OCI-LY7 (cell line): ENCODE measurements at regions not wholly inside any gene's neighbourhood (a gene's known extent, or its start where the extent isn't known, plus 50 kb on each side); places are given as distances from the start of the nearest gene placed in this dataset.

ENCODE experiments used
- BruUV-seq: library from RNA; stranded (reverse); fragments of 400-500 nt; replicated peaks from 2 replicates; lab custom pipeline; 2021; lab: Mats Ljungman, UMichigan
- CTCF ChIA-PET: fragments of 300-600 bp; sonication (Branson Sonifier 250); formaldehyde crosslinking; loops from one replicate; lab custom pipeline; 2022; ENCODE audit warnings: antibody characterized with exemption; ENCODE audit not compliant: unreplicated experiment; lab: Charles Lee
- POLR2A ChIA-PET: fragments of 300-600 bp; sonication (Branson Sonifier 250); formaldehyde crosslinking; loops from one replicate; lab custom pipeline; 2022; ENCODE audit warnings: antibody characterized with exemption; lab: Charles Lee
- DNase-seq: peaks from one replicate; pipeline ENCODE4 v3.0.0-alpha.2; 2015; ENCODE audit warnings: low spot score
- H2AFZ ChIP-seq: fragments of 200-600 bp; sonication (generic), shearing (Covaris generic); 2 replicates; pipeline ENCODE4 v1.6.1; 2014; ENCODE audit warnings: mild to moderate bottlenecking, antibody characterized with exemption, low read length, moderate library complexity
- H3K27ac ChIP-seq: fragments of 200-600 bp; sonication (generic); 2 replicates; pipeline ENCODE4 v1.5.1; 2014; ENCODE audit warnings: mixed run types, low read depth, mild to moderate bottlenecking, moderate library complexity, low read length, inconsistent platforms; ENCODE audit not compliant: poor library complexity, severe bottlenecking
- H3K36me3 ChIP-seq: fragments of 200-600 bp; sonication (generic); 2 replicates; pipeline ENCODE4 v1.6.1; 2014; ENCODE audit warnings: mild to moderate bottlenecking, antibody characterized with exemption, low read length, moderate library complexity, mixed read lengths; ENCODE audit not compliant: insufficient read depth
- H3K4me1 ChIP-seq: fragments of 200-600 bp; sonication (generic); 2 replicates; pipeline ENCODE4 v1.5.1; 2014; ENCODE audit warnings: mild to moderate bottlenecking, low read length; ENCODE audit not compliant: insufficient read depth, poor library complexity, severe bottlenecking
- H3K4me2 ChIP-seq: fragments of 200-600 bp; sonication (generic); 2 replicates; pipeline ENCODE4 v1.6.1; 2014; ENCODE audit warnings: mild to moderate bottlenecking, low read length
- H3K4me3 ChIP-seq: fragments of 200-600 bp; sonication (generic); 2 replicates; pipeline ENCODE4 v1.5.1; 2014; ENCODE audit warnings: mild to moderate bottlenecking, low read depth, low read length; ENCODE audit not compliant: poor library complexity, severe bottlenecking
- H3K79me2 ChIP-seq: fragments of 200-600 bp; sonication (generic); 2 replicates; pipeline ENCODE4 v1.6.1; 2016; ENCODE audit warnings: low read depth, mild to moderate bottlenecking, low read length, moderate library complexity, mixed read lengths; ENCODE audit not compliant: insufficient read depth
- H3K9me2 ChIP-seq: fragments of 200-600 bp; sonication (generic); 2 replicates; pipeline ENCODE4 v1.6.1; 2016; ENCODE audit warnings: mild to moderate bottlenecking, low read length, mixed read lengths; ENCODE audit not compliant: insufficient read depth
- H3K9me3 ChIP-seq: fragments of 200-600 bp; sonication (generic); 2 replicates; pipeline ENCODE4 v1.6.1; 2014; ENCODE audit warnings: mild to moderate bottlenecking, mixed run types, low read length, mixed read lengths
- H4K20me1 ChIP-seq: fragments of 200-600 bp; sonication (generic); 2 replicates; pipeline ENCODE4 v1.6.1; 2014; ENCODE audit warnings: mild to moderate bottlenecking, antibody characterized with exemption, low read length, moderate library complexity, mixed read lengths; ENCODE audit not compliant: insufficient read depth
- EZH2phosphoT487 ChIP-seq: fragments of 200-600 bp; sonication (generic); IDR thresholded peaks from 2 replicates; pipeline ENCODE4 v1.6.1; 2018; ENCODE audit warnings: low read depth, borderline replicate concordance, mild to moderate bottlenecking, mixed run types, antibody characterized with exemption, low read length, moderate library complexity, mixed read lengths
- intact Hi-C: fragments of 100-400 bp; cut with micrococcal nuclease; formaldehyde crosslinking; loops from one replicate; pipeline ENCODE4 v1.10.0; 2022; ENCODE audit not compliant: unreplicated experiment
- TF ChIP-seq, protein P1 (sequence below): fragments of 200-600 bp; sonication (generic); conservative IDR thresholded peaks from 2 replicates; pipeline ENCODE4 v1.5.1; 2014; ENCODE audit warnings: mild to moderate bottlenecking, antibody characterized with exemption, low read length, moderate library complexity, mixed read lengths

DNA sequence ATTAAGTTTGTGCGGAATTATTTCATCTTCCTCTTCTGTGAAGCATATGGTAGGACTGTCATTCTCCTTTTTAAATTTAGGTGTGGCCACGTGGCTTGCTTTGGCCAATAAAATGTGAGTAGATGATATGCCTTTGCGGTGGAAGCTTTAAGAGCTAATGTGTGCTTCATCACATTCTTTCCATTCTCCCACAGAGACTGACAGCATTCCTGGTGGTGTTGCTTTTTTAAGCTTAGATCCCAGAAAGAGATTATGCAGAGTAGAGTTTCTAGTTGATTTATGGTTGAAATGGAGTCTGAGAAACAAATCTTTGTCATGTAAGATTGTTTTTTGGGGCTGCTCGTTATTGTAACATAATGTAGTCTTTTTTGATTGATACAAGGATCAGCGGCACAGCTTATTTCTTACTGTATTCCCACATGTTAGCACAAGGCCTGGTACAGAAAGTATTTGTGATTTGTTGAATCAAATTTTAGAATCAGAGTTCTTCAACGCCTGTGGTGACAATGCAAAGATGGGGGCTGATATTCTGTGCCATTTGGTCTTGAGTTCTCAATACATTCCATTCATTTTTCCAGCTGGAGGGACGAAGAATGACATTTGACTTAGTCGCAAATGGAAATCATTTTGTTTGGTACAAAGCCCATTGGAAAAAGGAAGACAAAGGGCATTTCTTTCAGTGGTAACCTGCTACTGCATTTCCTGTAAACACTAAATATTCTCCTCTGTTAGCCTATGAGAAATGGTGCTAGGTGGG, 209.9 kb upstream of the VLDLR start:
- BruUV-seq, result no TSS peak
- H3K9me3 ChIP-seq, result no peaks in the 10 kb centered on the region
- H3K27ac ChIP-seq, result no peak overlapping the region
- ChIA-PET POLR2A (no interaction called here), CTCF (no interaction called here)
- TF ChIP-seq EZH2phosphoT487, result no peak
- TF ChIP-seq, protein P1, sequence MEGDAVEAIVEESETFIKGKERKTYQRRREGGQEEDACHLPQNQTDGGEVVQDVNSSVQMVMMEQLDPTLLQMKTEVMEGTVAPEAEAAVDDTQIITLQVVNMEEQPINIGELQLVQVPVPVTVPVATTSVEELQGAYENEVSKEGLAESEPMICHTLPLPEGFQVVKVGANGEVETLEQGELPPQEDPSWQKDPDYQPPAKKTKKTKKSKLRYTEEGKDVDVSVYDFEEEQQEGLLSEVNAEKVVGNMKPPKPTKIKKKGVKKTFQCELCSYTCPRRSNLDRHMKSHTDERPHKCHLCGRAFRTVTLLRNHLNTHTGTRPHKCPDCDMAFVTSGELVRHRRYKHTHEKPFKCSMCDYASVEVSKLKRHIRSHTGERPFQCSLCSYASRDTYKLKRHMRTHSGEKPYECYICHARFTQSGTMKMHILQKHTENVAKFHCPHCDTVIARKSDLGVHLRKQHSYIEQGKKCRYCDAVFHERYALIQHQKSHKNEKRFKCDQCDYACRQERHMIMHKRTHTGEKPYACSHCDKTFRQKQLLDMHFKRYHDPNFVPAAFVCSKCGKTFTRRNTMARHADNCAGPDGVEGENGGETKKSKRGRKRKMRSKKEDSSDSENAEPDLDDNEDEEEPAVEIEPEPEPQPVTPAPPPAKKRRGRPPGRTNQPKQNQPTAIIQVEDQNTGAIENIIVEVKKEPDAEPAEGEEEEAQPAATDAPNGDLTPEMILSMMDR, result no peak
- H3K4me1 ChIP-seq, result no peaks in the 10 kb centered on the region
- H3K79me2 ChIP-seq, result no peaks in the 10 kb centered on the region
- no peak for DNase-seq
- intact Hi-C loops, result no loop called here
- H3K4me3 ChIP-seq, result no peak overlapping the region
- H3K36me3 ChIP-seq, result no peaks in the 10 kb centered on the region
- H2AFZ ChIP-seq, result no peak overlapping the region
- H4K20me1 ChIP-seq, result no peaks in the 10 kb centered on the region
- no peaks in the 10 kb centered on the region for H3K9me2 ChIP-seq
- H3K4me2 ChIP-seq, result no peak overlapping the region

DNA sequence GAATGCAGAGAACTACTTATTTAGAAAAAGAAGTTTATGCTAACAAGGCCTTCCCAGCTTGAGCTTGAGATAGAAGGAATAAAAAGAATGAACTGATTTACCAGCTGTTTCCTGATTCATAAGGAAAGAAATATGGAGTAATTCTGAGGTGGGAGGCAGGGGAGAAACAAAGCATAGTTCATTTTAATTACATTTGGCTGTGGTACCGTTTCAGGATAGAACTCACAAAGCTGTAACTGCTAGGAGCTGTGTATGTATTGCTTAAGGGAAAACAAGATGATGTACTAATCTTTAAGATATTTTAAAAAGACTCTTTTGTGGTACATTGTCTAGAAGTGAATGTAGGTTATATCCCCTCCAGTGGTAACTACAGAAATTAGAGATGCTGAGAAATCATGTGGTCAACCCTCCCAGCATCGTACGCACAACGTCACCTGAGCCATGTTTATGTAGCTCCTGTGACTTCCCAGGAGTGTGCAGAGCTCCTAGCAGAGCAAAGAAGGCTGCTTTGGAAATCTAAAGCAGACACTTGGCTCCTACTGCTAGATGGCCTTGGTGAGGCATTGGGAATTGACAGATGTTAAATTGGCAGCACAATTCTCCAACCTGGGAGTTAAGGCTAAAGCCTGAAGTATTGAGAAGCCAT, 208.3 kb upstream of the VLDLR start:
- no peak for DNase-seq
- Histone ChIP-seq H3K36me3 (no peaks in the 10 kb centered on the region), H3K4me3 (no peak overlapping the region), H3K4me1 (no peaks in the 10 kb centered on the region), H3K9me3 (no peaks in the 10 kb centered on the region), H3K27ac (no peak overlapping the region), H3K79me2 (no peaks in the 10 kb centered on the region), H3K4me2 (no peak overlapping the region), H3K9me2 (no peaks in the 10 kb centered on the region), H2AFZ (no peak overlapping the region), H4K20me1 (no peaks in the 10 kb centered on the region)
- TF ChIP-seq, protein P1, result no peak
- TF ChIP-seq EZH2phosphoT487, result no peak
- ChIA-PET CTCF (no interaction called here), POLR2A (no interaction called here)
- intact Hi-C loops, result no loop called here
- BruUV-seq, result no TSS peak

DNA sequence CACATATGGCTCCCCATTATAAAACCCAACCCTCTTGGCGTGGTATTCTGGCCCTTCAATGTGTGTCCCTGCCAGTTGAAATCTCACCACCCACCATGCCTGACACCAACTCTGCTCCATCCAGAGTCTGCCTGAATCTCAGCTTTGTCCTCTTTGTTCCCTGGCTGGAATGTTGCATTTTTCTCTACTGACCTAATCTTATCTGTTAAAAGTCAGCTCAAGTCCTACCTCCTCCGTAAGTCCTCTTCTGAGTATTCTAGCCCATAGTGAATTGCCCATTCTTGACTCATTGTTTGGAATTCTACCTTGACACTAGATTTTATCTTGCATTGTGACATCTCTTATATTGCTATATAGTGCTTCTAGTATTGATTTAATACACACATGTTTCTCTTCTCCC, 207.1 kb upstream of the VLDLR start:
- no peaks in the 10 kb centered on the region for H3K4me1 ChIP-seq
- TF ChIP-seq, protein P1, result no peak
- TF ChIP-seq EZH2phosphoT487, result no peak
- H3K79me2 ChIP-seq, result no peaks in the 10 kb centered on the region
- no peak for DNase-seq
- BruUV-seq, result no TSS peak
- H3K4me2 ChIP-seq, result no peak overlapping the region
- no peak overlapping the region for H3K27ac ChIP-seq
- H3K4me3 ChIP-seq, result no peak overlapping the region
- H3K36me3 ChIP-seq, result no peaks in the 10 kb centered on the region
- POLR2A ChIA-PET, result no interaction called here
- no peaks in the 10 kb centered on the region for H3K9me3 ChIP-seq
- H3K9me2 ChIP-seq, result no peaks in the 10 kb centered on the region
- no peak overlapping the region for H2AFZ ChIP-seq
- no peaks in the 10 kb centered on the region for H4K20me1 ChIP-seq
- intact Hi-C loops, result no loop called here
- CTCF ChIA-PET, result no interaction called here
